Loucy (cell line): ENCODE measurements at regions not wholly inside any gene's neighbourhood (a gene's known extent, or its start where the extent isn't known, plus 50 kb on each side); places are given as distances from the start of the nearest gene placed in this dataset.

Experiments
- H2AFZ ChIP-seq: fragments of 200-600 bp; sonication (generic); 2 replicates; pipeline ENCODE4 v1.6.0; 2016; ENCODE audit warnings: antibody characterized with exemption, mild to moderate bottlenecking, low read length, moderate library complexity
- H3F3A ChIP-seq: fragments of 200-600 bp; 2 replicates; pipeline ENCODE4 v1.6.0; 2016; ENCODE audit warnings: antibody characterized with exemption, low read depth, mild to moderate bottlenecking
- H3K27me3 ChIP-seq: fragments of 200-600 bp; sonication (generic); 2 replicates; pipeline ENCODE4 v1.6.1; 2014; ENCODE audit warnings: low read length, mild to moderate bottlenecking; ENCODE audit not compliant: insufficient read depth, poor library complexity, severe bottlenecking
- H3K36me3 ChIP-seq: fragments of 200-600 bp; sonication (generic); 2 replicates; pipeline ENCODE4 v1.6.1; 2016; ENCODE audit warnings: low read length; ENCODE audit not compliant: insufficient read depth
- H3K4me1 ChIP-seq: fragments of 200-600 bp; sonication (generic); 2 replicates; pipeline ENCODE4 v1.5.1; 2014; ENCODE audit warnings: low read length, mild to moderate bottlenecking; ENCODE audit not compliant: insufficient read depth, poor library complexity, severe bottlenecking
- H3K4me2 ChIP-seq: fragments of 200-600 bp; sonication (generic); 2 replicates; pipeline ENCODE4 v1.6.0; 2014; ENCODE audit warnings: antibody characterized with exemption, low read length, low read depth, mild to moderate bottlenecking; ENCODE audit not compliant: poor library complexity, severe bottlenecking
- H3K4me3 ChIP-seq: fragments of 200-600 bp; sonication (generic); 2 replicates; pipeline ENCODE4 v1.5.1; 2014; ENCODE audit warnings: low read length, mild to moderate bottlenecking, mixed read lengths; ENCODE audit not compliant: poor library complexity, severe bottlenecking
- H3K79me2 ChIP-seq: fragments of 200-600 bp; sonication (generic); 2 replicates; pipeline ENCODE4 v1.6.1; 2014; ENCODE audit warnings: low read length; ENCODE audit not compliant: insufficient read depth
- H3K9ac ChIP-seq: fragments of 200-600 bp; sonication (generic); 2 replicates; pipeline ENCODE4 v1.6.0; 2014; ENCODE audit warnings: mild to moderate bottlenecking, low read depth, low read length, moderate library complexity; ENCODE audit not compliant: poor library complexity, severe bottlenecking
- H3K9me2 ChIP-seq: fragments of 200-600 bp; sonication (generic); replicated peaks from 2 replicates; pipeline ENCODE4 v1.6.1; 2016; ENCODE audit warnings: low read depth, low read length, mixed read lengths
- H3K9me3 ChIP-seq: fragments of 200-600 bp; sonication (generic); 2 replicates; pipeline ENCODE4 v1.6.1; 2014; ENCODE audit warnings: mild to moderate bottlenecking, antibody characterized with exemption, low read length, low read depth; ENCODE audit not compliant: insufficient read depth
- H4K20me1 ChIP-seq: fragments of 200-600 bp; sonication (generic); 2 replicates; pipeline ENCODE4 v1.6.0; 2014; ENCODE audit warnings: antibody characterized with exemption, low read length, mild to moderate bottlenecking; ENCODE audit not compliant: insufficient read depth, poor library complexity, severe bottlenecking
- CTCF ChIP-seq: fragments of 200-600 bp; sonication (generic); conservative IDR thresholded peaks from 2 replicates; pipeline ENCODE4 v1.5.1; 2014; ENCODE audit warnings: mild to moderate bottlenecking, antibody characterized with exemption, low read length
- EZH2phosphoT487 ChIP-seq: fragments of 200-600 bp; IDR thresholded peaks from 2 replicates; pipeline ENCODE4 v1.6.1; 2018; ENCODE audit warnings: antibody characterized with exemption, mild to moderate bottlenecking, moderate library complexity, borderline replicate concordance

GRCh38 chr18:66979009-66979408 is 375.1 kb upstream of the CDH19 start:
- no peak overlapping the region for H2AFZ ChIP-seq
- no peaks in the 10 kb centered on the region for H3K79me2 ChIP-seq
- no peaks in the 10 kb centered on the region for H3K9me2 ChIP-seq
- no peaks in the 10 kb centered on the region for H3K36me3 ChIP-seq
- no peaks in the 10 kb centered on the region for H3F3A ChIP-seq
- no peaks in the 10 kb centered on the region for H4K20me1 ChIP-seq
- no peak overlapping the region for H3K4me3 ChIP-seq
- H3K27me3 ChIP-seq: no peaks in the 10 kb centered on the region
- H3K4me1 ChIP-seq: no peaks in the 10 kb centered on the region
- TF ChIP-seq EZH2phosphoT487 (no peak), CTCF (no peak)
- no peaks in the 10 kb centered on the region for H3K9me3 ChIP-seq
- no peak overlapping the region for H3K9ac ChIP-seq
- no peak overlapping the region for H3K4me2 ChIP-seq

DNA sequence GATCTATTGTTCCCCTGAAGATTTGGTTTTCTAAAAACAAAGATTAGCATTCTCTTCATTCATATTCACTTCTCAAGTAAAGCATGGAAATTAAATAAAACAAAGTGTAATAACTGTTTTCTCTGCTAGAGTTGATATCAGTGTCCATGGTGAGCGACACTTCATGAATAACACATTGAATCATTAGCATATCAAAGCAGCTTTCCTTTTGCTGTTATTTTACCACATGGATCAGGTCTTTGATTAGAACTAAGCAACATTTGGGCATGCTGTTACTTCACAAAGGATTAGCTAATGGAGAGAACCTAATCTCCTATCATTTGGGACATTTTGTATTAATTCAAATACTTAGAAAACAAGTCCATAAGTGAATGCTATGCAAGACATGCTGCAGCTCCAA is 368.8 kb upstream of the CDH19 start:
- H3K4me1 ChIP-seq: no peaks in the 10 kb centered on the region
- no peaks in the 10 kb centered on the region for H3K27me3 ChIP-seq
- no peak overlapping the region for H2AFZ ChIP-seq
- H3K9me3 ChIP-seq: no peaks in the 10 kb centered on the region
- no peaks in the 10 kb centered on the region for H3K9me2 ChIP-seq
- H3K4me2 ChIP-seq: no peak overlapping the region
- no peaks in the 10 kb centered on the region for H4K20me1 ChIP-seq
- no peaks in the 10 kb centered on the region for H3K36me3 ChIP-seq
- H3F3A ChIP-seq: no peaks in the 10 kb centered on the region
- TF ChIP-seq CTCF: no peak
- TF ChIP-seq EZH2phosphoT487: no peak
- H3K79me2 ChIP-seq: no peaks in the 10 kb centered on the region
- no peak overlapping the region for H3K4me3 ChIP-seq
- no peak overlapping the region for H3K9ac ChIP-seq

DNA sequence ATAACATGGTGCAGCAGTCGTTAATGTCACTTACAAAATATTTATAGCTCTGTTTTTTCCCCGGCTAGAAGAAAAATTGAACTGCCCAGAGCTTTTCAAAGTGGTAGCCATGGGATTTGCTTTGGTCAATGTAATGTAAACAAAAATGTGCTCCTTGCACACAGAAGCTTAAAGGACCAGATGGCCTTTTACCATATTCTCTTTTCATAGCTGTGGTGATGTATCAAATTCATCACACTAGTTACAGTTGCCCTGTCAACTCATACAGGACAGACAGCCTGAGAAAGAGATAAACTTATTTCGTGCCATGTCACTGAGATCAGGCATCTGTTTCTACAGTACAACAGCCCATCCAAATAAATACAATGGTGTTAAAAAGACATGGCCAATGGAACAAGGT is 368.1 kb upstream of the CDH19 start:
- no peaks in the 10 kb centered on the region for H3K79me2 ChIP-seq
- no peak overlapping the region for H3K4me3 ChIP-seq
- H4K20me1 ChIP-seq: no peaks in the 10 kb centered on the region
- H3K9ac ChIP-seq: no peak overlapping the region
- no peaks in the 10 kb centered on the region for H3F3A ChIP-seq
- no peaks in the 10 kb centered on the region for H3K27me3 ChIP-seq
- no peak overlapping the region for H2AFZ ChIP-seq
- TF ChIP-seq EZH2phosphoT487: no peak
- H3K9me3 ChIP-seq: no peaks in the 10 kb centered on the region
- no peaks in the 10 kb centered on the region for H3K9me2 ChIP-seq
- H3K36me3 ChIP-seq: no peaks in the 10 kb centered on the region
- no peaks in the 10 kb centered on the region for H3K4me1 ChIP-seq
- no peak overlapping the region for H3K4me2 ChIP-seq

DNA sequence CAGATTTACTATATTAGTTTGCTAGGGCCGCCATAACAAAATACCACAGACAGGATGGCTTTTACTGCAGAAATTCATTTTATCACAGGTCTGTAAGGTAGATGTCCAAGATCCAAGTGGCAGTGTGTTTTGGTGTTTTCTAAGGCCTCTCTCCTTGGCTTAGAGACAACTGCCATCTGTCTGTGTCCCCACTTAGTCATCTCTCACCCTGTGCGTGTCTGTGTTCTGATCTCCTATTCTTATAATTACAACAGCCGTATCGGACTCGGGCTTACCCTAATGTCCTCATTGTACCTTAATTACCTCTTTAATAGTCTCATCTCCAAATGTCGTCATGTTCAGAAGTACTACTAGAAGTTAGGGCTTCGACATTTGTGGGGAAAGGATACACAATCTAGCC is 362.3 kb upstream of the CDH19 start:
- Histone ChIP-seq H3F3A (no peaks in the 10 kb centered on the region), H3K9me3 (no peaks in the 10 kb centered on the region), H3K4me2 (no peak overlapping the region), H3K4me1 (no peaks in the 10 kb centered on the region), H3K36me3 (no peaks in the 10 kb centered on the region), H3K27me3 (no peaks in the 10 kb centered on the region), H2AFZ (no peak overlapping the region), H3K9ac (no peak overlapping the region), H3K79me2 (no peaks in the 10 kb centered on the region), H3K4me3 (no peak overlapping the region), H3K9me2 (no peaks in the 10 kb centered on the region), H4K20me1 (no peaks in the 10 kb centered on the region)
- TF ChIP-seq EZH2phosphoT487: no peak
- TF ChIP-seq CTCF: no peak
